ENCODE measurements at regions not wholly inside any gene's neighbourhood (a gene's known extent, or its start where the extent isn't known, plus 50 kb on each side); places are given as distances from the start of the nearest gene placed in this dataset.

- DNase-seq (ENCODE audit: low read depth in 2 of 2): no peak
Observed at GRCh38 chr5:160511280-160511929, 89.8 kb downstream of the PTTG1 start.

All from stimulated activated CD8-positive, alpha-beta memory T cell treated with anti-CD3 and anti-CD28 coated beads, Interleukin-15, amount 100 ng/mL, for 48 hours (primary cell).